ENCODE measurements at regions not wholly inside any gene's neighbourhood (a gene's known extent, or its start where the extent isn't known, plus 50 kb on each side); places are given as distances from the start of the nearest gene placed in this dataset.

GRCh38 chr5:175374166-175374875 lies 69.7 kb downstream of the DRD1 start:
- TF ChIP-seq CTCF (IDR thresholded peaks at IDR 0.05; ENCODE audit: extremely low read depth, insufficient read depth, missing control alignments): no peak
- DNase-seq (ENCODE audit: low spot score): no peak
- in situ Hi-C loops (cut with MboI; ENCODE audit: low pct_unique_long_range_greater_than_20kb, low sequenced_read_pairs, unreplicated experiment): no loop called here

GRCh38 chr5:175365866-175366265 lies 78.1 kb downstream of the DRD1 start:
- TF ChIP-seq CTCF (IDR thresholded peaks at IDR 0.05; ENCODE audit: extremely low read depth, insufficient read depth, missing control alignments): no peak
- in situ Hi-C loops (cut with MboI; ENCODE audit: low pct_unique_long_range_greater_than_20kb, low sequenced_read_pairs, unreplicated experiment): no loop called here
- DNase-seq (ENCODE audit: low spot score): no peak

GRCh38 chr5:175363300-175363699 lies 80.7 kb downstream of the DRD1 start:
- no peak for DNase-seq (ENCODE audit: low spot score)
- in situ Hi-C loops (cut with MboI; ENCODE audit: low pct_unique_long_range_greater_than_20kb, low sequenced_read_pairs, unreplicated experiment): no loop called here
- no peak for TF ChIP-seq CTCF (IDR thresholded peaks at IDR 0.05; ENCODE audit: extremely low read depth, insufficient read depth, missing control alignments)

GRCh38 chr5:175357995-175358394 lies 86.0 kb downstream of the DRD1 start:
- no peak for DNase-seq (ENCODE audit: low spot score)
- no peak for TF ChIP-seq CTCF (IDR thresholded peaks at IDR 0.05; ENCODE audit: extremely low read depth, insufficient read depth, missing control alignments)
- in situ Hi-C loops (cut with MboI; ENCODE audit: low pct_unique_long_range_greater_than_20kb, low sequenced_read_pairs, unreplicated experiment): no loop called here

GRCh38 chr5:175356428-175356827 lies 87.6 kb downstream of the DRD1 start:
- no peak for TF ChIP-seq CTCF (IDR thresholded peaks at IDR 0.05; ENCODE audit: extremely low read depth, insufficient read depth, missing control alignments)
- no peak for DNase-seq (ENCODE audit: low spot score)
- in situ Hi-C loops (cut with MboI; ENCODE audit: low pct_unique_long_range_greater_than_20kb, low sequenced_read_pairs, unreplicated experiment): no loop called here

GRCh38 chr5:175354964-175355363 lies 89.0 kb downstream of the DRD1 start:
- in situ Hi-C loops (cut with MboI; ENCODE audit: low pct_unique_long_range_greater_than_20kb, low sequenced_read_pairs, unreplicated experiment): no loop called here
- DNase-seq (ENCODE audit: low spot score): no peak
- TF ChIP-seq CTCF (IDR thresholded peaks at IDR 0.05; ENCODE audit: extremely low read depth, insufficient read depth, missing control alignments): no peak
